Cardiac fibroblast (primary cell): ENCODE measurements at regions not wholly inside any gene's neighbourhood (a gene's known extent, or its start where the extent isn't known, plus 50 kb on each side); places are given as distances from the start of the nearest gene placed in this dataset.

ENCODE experiments used
- DNase-seq, 2 donors: peaks; one replicate each; pipeline versions ENCODE4 v3.0.0 to v3.0.0-alpha.2; 2010; ENCODE audit warnings: low read depth in 2 of 2
- H3K4me3 ChIP-seq, 2 donors: replicated peaks in 1 of 2; 1 replicate in 1 of 2; 2 replicates in 1 of 2; pipeline ENCODE4 v1.5.1; 2011; ENCODE audit warnings: low read depth in 2 of 2, low read length in 2 of 2, mild to moderate bottlenecking in 2 of 2, moderate library complexity in 1 of 2
- TF ChIP-seq, protein P1 (sequence below): IDR thresholded peaks from one replicate; pipeline ENCODE4 v1.5.1; 2011; ENCODE audit warnings: low read depth, mild to moderate bottlenecking, low read length, inconsistent platforms

DNA sequence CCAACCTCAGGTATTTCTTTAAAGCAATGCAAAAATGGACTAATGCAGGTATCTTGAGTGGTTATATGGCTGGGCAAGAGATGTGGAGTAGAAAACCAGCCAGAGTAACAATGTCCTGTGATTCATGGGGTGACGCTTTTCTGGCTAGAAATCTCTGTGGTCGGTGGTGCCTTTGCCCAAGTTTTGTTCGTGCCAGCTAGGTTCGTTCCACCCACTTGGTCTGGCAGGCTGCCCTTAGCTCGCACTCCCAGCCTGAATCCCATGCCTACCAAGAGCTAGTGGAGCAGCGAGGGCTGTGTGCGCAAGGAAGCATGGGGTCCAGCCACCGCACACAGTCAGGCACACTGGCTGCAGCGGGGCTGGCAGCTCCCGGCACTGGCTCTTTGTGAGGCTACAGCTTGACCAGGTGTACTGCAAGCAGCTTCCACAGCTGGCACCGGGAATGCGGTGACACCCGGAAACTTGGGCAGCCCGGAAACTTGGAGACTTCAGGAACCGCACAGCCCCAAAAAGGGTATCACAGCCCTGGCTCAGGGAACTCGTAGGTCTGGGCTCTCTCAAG lies 349.6 kb upstream of the PCDH20 start:
- DNase-seq, result no peak
- TF ChIP-seq, protein P1, sequence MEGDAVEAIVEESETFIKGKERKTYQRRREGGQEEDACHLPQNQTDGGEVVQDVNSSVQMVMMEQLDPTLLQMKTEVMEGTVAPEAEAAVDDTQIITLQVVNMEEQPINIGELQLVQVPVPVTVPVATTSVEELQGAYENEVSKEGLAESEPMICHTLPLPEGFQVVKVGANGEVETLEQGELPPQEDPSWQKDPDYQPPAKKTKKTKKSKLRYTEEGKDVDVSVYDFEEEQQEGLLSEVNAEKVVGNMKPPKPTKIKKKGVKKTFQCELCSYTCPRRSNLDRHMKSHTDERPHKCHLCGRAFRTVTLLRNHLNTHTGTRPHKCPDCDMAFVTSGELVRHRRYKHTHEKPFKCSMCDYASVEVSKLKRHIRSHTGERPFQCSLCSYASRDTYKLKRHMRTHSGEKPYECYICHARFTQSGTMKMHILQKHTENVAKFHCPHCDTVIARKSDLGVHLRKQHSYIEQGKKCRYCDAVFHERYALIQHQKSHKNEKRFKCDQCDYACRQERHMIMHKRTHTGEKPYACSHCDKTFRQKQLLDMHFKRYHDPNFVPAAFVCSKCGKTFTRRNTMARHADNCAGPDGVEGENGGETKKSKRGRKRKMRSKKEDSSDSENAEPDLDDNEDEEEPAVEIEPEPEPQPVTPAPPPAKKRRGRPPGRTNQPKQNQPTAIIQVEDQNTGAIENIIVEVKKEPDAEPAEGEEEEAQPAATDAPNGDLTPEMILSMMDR, result no peak
- H3K4me3 ChIP-seq, result no peak overlapping the region

DNA sequence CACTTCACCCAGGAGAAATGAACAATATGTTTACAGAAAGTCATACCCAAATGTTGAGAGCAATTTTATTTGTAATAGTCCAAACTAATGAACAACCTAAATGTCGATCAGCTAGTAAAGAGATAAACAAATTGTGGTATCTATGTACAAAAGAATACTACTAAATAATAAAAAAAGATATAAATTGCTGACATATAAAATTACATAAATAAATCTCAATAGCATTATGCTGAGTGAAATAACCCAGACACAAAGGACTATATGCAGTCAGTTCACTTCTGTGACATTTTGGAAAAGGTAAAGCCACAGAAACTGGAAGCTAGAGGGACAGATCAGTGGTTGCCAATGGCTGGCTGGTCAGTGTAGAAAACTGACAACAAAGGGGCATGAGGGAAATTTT lies 346.0 kb upstream of the PCDH20 start:
- H3K4me3 ChIP-seq, result no peak overlapping the region
- TF ChIP-seq, protein P1, result no peak
- DNase-seq, result no peak

DNA sequence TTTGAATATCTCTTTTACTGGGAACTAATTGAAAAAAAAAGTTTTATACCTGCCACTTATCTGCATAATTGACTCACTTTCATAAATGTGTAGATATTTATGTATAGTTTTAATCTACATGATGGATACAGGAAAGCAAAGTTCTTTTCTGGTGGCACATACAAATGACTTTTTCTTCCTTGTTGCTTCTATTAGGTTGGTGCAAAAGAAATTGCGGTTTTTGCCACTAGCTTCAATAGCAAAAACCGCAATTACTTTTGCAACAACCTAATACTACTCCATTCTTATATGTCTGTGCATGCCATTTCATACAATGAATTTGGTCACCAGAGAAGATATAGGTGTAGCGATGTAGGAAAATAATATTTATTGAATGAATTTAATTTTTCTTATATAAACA lies 344.5 kb upstream of the PCDH20 start:
- TF ChIP-seq, protein P1, result no peak
- DNase-seq, result no peak
- no peak overlapping the region for H3K4me3 ChIP-seq

GRCh38 chr13:61756031-61756430 lies 340.4 kb upstream of the PCDH20 start:
- no peak overlapping the region for H3K4me3 ChIP-seq
- TF ChIP-seq, protein P1, result no peak
- no peak for DNase-seq

- DNase-seq, result no peak
- TF ChIP-seq, protein P1, result no peak
- H3K4me3 ChIP-seq, result no peak overlapping the region
Observed at GRCh38 chr13:61751039-61751438, 335.4 kb upstream of the PCDH20 start.

GRCh38 chr13:61738236-61738750 lies 322.6 kb upstream of the PCDH20 start:
- no peak for DNase-seq
- no peak overlapping the region for H3K4me3 ChIP-seq
- TF ChIP-seq, protein P1, result no peak

- DNase-seq, result no peak
- TF ChIP-seq, protein P1, result no peak
Observed at GRCh38 chr13:61734683-61735082, 319.0 kb upstream of the PCDH20 start.

More at GRCh38 chr13:61734683-61735082, 319.0 kb upstream of the PCDH20 start:
- no peak overlapping the region for H3K4me3 ChIP-seq
